ENCODE measurements at regions not wholly inside any gene's neighbourhood (a gene's known extent, or its start where the extent isn't known, plus 50 kb on each side); places are given as distances from the start of the nearest gene placed in this dataset.

DNA sequence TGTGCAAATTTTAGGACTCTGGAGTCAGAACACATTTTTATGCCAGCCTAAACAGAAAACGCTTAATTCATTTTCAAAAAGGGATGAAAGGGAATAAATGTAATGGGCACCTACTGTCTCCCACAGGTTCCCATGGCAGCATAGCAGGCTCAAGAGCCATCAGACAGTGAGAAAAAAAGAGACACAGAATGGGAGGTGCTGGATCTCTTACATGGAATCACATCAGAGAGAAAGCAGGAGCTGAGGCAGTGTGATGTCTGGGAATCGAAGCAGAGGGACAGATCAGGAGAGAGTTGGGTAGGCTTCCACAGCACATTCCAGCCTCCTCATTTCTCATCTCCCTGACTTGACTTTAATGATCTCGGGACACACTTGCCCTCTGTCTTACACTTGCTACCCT lies 684.3 kb downstream of the KCNJ3 start:
- Histone ChIP-seq H4K5ac (ENCODE audit: low read depth, low read length) (no peak overlapping the region), H3K4ac (ENCODE audit: low read depth, low read length) (no peak overlapping the region), H3K56ac (ENCODE audit: extremely low read depth, insufficient read depth, low read length) (no peak overlapping the region), H4K20me1 (ENCODE audit: insufficient read depth, low read length) (no peaks in the 10 kb centered on the region), H3K4me3 (ENCODE audit: insufficient read depth, low read depth, low read length) (no peak overlapping the region), H3K79me1 (ENCODE audit: low read depth in 1 of 2, low read length in 2 of 2) (no peaks in the 10 kb centered on the region), H2BK120ac (ENCODE audit: low read depth, low read length) (no peak overlapping the region), H4K8ac (ENCODE audit: low read depth in 2 of 2, low read length in 2 of 2) (no peak overlapping the region), H3K9ac (ENCODE audit: low read depth, low read length) (no peak overlapping the region), H3K4me2 (ENCODE audit: low read depth, low read length) (no peak overlapping the region), H2AK9ac (replicated peaks; ENCODE audit: low read depth, low read length, poor library complexity) (no peak overlapping the region), H3K27ac (ENCODE audit: insufficient read depth, low read length) (no peak overlapping the region), H3K9me3 (ENCODE audit: control insufficient read depth, insufficient read depth, low read length) (no peaks in the 10 kb centered on the region), H2BK20ac (ENCODE audit: low read depth, low read length) (no peak overlapping the region), H3K14ac (replicated peaks; ENCODE audit: low read depth, low read length) (no peak overlapping the region), H2AFZ (replicated peaks; ENCODE audit: low read length, poor library complexity) (no peak overlapping the region), H3K36me3 (ENCODE audit: control insufficient read depth, insufficient read depth, low read length) (no peaks in the 10 kb centered on the region), H3K27me3 (ENCODE audit: control insufficient read depth, insufficient read depth, low read length) (no peaks in the 10 kb centered on the region), H2AK5ac (ENCODE audit: low read depth, low read length) (no peak overlapping the region), H3K9me1 (ENCODE audit: insufficient read depth, low read length) (no peaks in the 10 kb centered on the region), H3K23ac (ENCODE audit: low read depth, low read length) (no peak overlapping the region), H3K4me1 (ENCODE audit: control insufficient read depth, insufficient read depth, low read length) (no peaks in the 10 kb centered on the region), H2BK5ac (ENCODE audit: low read depth, low read length, poor library complexity, severe bottlenecking) (no peak overlapping the region), H2BK15ac (ENCODE audit: low read depth, low read length) (no peak overlapping the region), H3K18ac (ENCODE audit: low read depth, low read length) (no peak overlapping the region), H4K91ac (ENCODE audit: insufficient read depth, low read depth, low read length) (no peak overlapping the region)
- intact Hi-C loops (cut with micrococcal nuclease): no loop called here
- no peak for TF ChIP-seq SMC3 (IDR thresholded peaks at IDR 0.05; ENCODE audit: low read depth, low read length)
- TF ChIP-seq MAFK (IDR thresholded peaks at IDR 0.05; ENCODE audit: low read depth, low read length): no peak
- no peak for TF ChIP-seq MAZ (IDR thresholded peaks at IDR 0.05; ENCODE audit: borderline replicate concordance, low read depth, low read length)
- TF ChIP-seq FOS (IDR thresholded peaks at IDR 0.05; ENCODE audit: low read depth, low read length): no peak
- TF ChIP-seq, protein P1, sequence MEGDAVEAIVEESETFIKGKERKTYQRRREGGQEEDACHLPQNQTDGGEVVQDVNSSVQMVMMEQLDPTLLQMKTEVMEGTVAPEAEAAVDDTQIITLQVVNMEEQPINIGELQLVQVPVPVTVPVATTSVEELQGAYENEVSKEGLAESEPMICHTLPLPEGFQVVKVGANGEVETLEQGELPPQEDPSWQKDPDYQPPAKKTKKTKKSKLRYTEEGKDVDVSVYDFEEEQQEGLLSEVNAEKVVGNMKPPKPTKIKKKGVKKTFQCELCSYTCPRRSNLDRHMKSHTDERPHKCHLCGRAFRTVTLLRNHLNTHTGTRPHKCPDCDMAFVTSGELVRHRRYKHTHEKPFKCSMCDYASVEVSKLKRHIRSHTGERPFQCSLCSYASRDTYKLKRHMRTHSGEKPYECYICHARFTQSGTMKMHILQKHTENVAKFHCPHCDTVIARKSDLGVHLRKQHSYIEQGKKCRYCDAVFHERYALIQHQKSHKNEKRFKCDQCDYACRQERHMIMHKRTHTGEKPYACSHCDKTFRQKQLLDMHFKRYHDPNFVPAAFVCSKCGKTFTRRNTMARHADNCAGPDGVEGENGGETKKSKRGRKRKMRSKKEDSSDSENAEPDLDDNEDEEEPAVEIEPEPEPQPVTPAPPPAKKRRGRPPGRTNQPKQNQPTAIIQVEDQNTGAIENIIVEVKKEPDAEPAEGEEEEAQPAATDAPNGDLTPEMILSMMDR (conservative IDR thresholded peaks at IDR 0.05; ENCODE audit: low read depth, low read length): no peak
- TF ChIP-seq CEBPB (IDR thresholded peaks at IDR 0.05; ENCODE audit: low read depth, low read length): no peak
- no peak for TF ChIP-seq RFX5 (IDR thresholded peaks at IDR 0.05; ENCODE audit: low read depth, low read length)
- TF ChIP-seq RAD21 (IDR thresholded peaks at IDR 0.05; ENCODE audit: low read length): no peak
- TF ChIP-seq POLR2A (IDR thresholded peaks at IDR 0.05; ENCODE audit: low read depth, low read length): no peak
- TF ChIP-seq CHD1 (IDR thresholded peaks at IDR 0.05; ENCODE audit: low read depth, low read length): no peak
- no peak for TF ChIP-seq BHLHE40 (IDR thresholded peaks at IDR 0.05; ENCODE audit: low read depth, low read length)
- TF ChIP-seq, protein P2, sequence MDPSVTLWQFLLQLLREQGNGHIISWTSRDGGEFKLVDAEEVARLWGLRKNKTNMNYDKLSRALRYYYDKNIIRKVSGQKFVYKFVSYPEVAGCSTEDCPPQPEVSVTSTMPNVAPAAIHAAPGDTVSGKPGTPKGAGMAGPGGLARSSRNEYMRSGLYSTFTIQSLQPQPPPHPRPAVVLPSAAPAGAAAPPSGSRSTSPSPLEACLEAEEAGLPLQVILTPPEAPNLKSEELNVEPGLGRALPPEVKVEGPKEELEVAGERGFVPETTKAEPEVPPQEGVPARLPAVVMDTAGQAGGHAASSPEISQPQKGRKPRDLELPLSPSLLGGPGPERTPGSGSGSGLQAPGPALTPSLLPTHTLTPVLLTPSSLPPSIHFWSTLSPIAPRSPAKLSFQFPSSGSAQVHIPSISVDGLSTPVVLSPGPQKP (IDR thresholded peaks at IDR 0.05; ENCODE audit: borderline replicate concordance, low read depth, low read length): no peak
- no peak for TF ChIP-seq NFE2L2 (IDR thresholded peaks at IDR 0.05; ENCODE audit: low read depth, low read length)
- TF ChIP-seq, protein P3, sequence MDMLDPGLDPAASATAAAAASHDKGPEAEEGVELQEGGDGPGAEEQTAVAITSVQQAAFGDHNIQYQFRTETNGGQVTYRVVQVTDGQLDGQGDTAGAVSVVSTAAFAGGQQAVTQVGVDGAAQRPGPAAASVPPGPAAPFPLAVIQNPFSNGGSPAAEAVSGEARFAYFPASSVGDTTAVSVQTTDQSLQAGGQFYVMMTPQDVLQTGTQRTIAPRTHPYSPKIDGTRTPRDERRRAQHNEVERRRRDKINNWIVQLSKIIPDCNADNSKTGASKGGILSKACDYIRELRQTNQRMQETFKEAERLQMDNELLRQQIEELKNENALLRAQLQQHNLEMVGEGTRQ (IDR thresholded peaks at IDR 0.05; ENCODE audit: low read depth, low read length): no peak
- no peak for TF ChIP-seq MXI1 (IDR thresholded peaks at IDR 0.05; ENCODE audit: borderline replicate concordance, low read depth, low read length)
- TF ChIP-seq RCOR1 (IDR thresholded peaks at IDR 0.05; ENCODE audit: insufficient replicate concordance, low read length): no peak
- WGBS, 2 experiments (ENCODE audit: extremely low coverage in 2 of 2, insufficient read length in 1 of 2): 17% methylated on average over 1 of the region's 3 CpGs; no CpG with 5 or more reads in 1 of the 2 experiments
- ATAC-seq (ENCODE audit: low read depth) (no peak), DNase-seq (no peak)
- ChIA-PET POLR2A (ENCODE audit: unreplicated experiment) (no interaction called here), CTCF (no interaction called here)
- dilution Hi-C loops (cut with HindIII; ENCODE audit: low sequenced_read_pairs, unreplicated experiment): no loop called here
- no TSS peak for BruUV-seq (replicated peaks)
- in situ Hi-C loops (cut with MboI; ENCODE audit: low sequenced_read_pairs): loop anchor here (10.0 to 25.0 kb wide), 3 partner anchors 1205 to 1955 kb away; partner anchors contain the start of gene ERMN

All from IMR-90 (cell line).